Astrocyte of the hippocampus (primary cell): ENCODE measurements at regions not wholly inside any gene's neighbourhood (a gene's known extent, or its start where the extent isn't known, plus 50 kb on each side); places are given as distances from the start of the nearest gene placed in this dataset.
"Not testable (repeated sequence)": the region's sequence is repeated elsewhere in the genome, so short reads cannot be mapped to it uniquely, and the experiment has no call there.

Experiments used
- DNase-seq: peaks from one replicate; pipeline ENCODE4 v3.0.0; 2011; ENCODE audit warnings: low read depth, low spot score

DNA sequence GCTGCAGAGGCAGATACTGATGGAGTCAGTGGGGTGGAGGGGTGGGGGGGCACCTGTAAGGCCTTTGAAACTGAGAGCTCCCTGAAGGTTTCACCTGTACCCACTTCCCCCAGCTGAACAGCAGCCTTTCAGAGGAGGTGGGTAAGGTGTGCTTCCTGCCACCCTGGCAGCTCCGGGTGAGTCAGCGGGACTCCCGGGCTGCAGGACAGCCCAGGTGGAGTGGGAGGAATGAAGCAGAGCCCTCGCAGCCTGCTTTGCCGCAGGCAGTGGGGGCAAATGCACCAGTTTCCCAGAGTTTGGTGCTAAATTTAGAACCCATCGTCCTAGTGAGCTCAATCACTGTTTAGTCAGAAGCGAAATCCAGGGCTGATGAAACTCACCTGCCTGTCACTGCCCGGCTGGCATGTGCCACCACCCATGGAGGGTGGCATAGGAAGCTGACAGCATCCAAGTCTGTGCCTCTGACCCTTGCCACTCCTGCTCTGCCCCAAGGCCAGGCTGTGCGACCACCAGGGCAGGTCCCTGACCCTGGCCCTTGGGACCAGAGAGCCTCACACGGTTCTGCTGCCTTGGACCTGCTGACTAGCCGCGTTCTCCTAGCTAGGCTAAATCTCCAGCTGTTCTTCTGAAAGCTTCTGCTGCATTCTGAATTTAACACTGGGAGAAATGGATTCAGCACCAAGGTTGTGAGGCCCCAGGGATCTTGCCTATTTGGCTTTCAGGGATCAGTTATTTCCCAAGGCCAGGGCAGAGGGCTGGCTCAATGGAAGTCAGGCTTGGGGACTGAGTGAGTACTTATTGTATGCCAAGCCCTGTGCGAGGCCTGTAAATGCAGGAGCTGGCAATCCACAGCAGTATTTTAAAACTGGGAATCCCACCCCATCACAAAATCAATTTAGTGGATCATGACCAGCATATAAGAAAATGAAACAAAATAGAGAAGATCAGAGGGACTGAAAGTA, 67.3 kb upstream of the RASGRF1 start:
- DNase-seq = no peak

DNA sequence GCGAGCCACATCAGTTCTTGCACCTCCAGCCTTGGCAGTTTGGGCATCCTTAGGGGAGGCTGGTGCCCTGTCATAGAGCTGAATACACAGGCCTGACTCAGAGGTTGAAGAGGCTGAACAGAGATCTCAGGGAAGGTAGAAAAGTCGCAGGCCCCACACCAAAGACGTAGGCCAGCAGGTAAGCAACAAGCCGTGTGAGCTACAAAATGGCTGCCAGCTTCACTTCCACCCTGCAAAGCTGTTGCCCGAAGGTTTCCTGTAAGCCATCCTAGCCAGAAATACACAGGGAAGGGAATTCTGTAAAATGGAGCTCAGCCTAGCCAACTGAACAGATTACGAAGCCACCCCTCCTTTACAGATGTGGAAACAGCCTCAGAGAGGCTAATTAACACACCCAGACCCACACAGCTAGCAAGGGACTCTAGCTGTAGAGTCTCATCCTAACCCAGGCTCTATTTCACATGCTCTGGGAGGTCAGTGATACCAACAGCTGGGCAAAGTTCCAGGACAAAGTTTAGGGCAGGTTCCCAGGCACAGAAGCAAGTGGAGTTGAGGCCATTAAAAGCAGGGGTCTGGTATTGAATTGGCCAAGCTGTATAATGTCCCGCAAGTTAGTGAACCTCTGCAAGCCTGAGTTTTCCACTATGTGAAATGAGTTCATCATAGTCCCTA, 66.3 kb upstream of the RASGRF1 start:
- DNase-seq = no peak

DNA sequence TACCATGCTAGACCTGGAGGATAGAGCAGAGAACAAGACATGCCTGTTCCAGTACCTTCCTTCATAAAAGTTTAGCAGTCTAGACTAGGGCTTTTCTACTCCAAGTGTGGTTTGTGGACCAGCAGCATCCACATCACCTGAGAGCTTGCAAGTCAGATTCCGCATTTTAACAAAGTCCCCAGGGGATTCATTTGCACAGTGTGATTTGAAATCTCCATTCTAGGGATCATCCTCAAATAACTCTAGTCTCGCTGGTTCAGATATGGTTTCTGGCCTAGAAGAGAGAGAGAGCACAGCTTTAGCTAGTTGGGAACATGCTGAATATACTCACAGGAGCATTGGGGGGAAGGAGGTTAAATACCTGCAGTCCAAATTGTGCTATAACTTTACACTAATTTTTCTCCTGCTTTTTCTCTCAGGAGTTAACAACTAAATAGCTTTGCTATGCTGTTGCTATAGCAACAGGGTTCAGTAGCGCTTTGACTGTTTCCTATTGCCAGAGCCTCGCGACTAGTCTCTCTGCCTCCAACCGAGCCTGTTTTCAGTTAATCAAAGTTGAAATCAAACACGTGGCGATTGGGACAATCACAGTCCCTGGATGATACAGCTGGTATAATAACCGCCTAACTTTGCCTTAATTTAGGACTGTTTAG, 64.0 kb upstream of the RASGRF1 start:
- no peak for DNase-seq

DNA sequence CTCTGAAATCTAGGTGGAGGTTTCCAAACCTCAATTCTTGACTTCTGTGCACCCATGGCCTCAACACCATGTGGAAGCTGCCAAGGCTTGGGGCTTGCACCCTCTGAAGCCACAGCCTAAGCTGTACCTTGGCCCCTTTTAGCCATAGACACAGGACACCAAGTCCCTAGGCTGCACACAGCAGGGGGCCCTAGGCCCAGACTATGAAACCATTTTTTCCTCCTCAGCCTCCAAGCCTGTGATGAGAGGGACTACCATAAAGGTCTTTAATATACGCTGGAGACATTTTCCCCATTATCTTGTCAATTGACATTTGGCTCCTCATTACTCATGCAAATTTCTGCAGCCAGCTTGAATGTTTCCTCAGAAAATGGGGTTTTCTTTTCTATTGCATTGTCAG, 53.7 kb upstream of the RASGRF1 start:
- not testable (repeated sequence) for DNase-seq

DNA sequence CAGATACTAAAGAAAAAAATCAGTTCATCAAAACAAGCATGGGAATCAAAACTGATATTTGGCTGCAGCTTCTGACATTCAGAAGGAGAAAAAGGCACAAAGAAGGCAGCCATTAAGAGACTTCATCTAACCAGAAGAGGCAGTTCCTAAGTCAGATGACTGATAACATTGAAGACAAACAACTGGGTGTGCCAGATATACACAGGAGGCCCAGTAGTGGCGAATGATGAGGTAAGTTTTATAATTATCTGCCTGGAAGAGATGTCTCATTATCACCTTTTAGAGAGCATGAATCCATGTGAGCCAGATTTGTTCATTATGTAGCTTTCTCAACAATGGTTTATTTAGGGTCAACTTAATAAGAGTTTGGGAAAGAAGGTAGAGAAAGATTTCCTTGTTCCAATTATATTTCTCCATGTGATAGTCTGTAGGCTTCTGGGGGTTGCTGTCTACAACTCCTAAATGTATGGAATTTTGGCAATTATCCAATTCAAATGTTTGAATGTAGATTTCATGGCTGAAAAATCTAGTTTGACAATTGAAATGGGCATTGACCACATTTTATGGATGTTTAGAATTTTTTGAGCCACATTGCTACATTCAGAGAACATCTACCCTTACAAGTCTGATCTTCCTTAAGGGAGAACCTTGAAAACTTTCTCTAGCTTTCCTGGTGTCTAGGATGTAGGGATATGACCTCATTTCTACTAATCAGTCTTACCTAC, 50.4 kb upstream of the RASGRF1 start:
- DNase-seq = peak; percentile 8
